A673 (cell line): ENCODE measurements at regions not wholly inside any gene's neighbourhood (a gene's known extent, or its start where the extent isn't known, plus 50 kb on each side); places are given as distances from the start of the nearest gene placed in this dataset.

ENCODE experiments used
- CTCF ChIP-seq: fragments of 300-800, 200-600 bp; sonication (generic); conservative IDR thresholded peaks from 2 replicates; pipeline ENCODE4 v1.5.1; 2017; ENCODE audit warnings: low read depth, mild to moderate bottlenecking, antibody characterized with exemption, low read length, moderate library complexity, mixed read lengths
- EZH2 ChIP-seq: fragments of 200-600 bp; sonication (generic); IDR thresholded peaks from 2 replicates; pipeline ENCODE4 v1.6.1; 2017; ENCODE audit warnings: borderline replicate concordance, low read depth, mild to moderate bottlenecking, mixed read lengths, antibody characterized with exemption, low read length; ENCODE audit not compliant: poor library complexity, severe bottlenecking

GRCh38 chr19:34576292-34576691 is 94.7 kb downstream of the WTIP start:
- no peak for TF ChIP-seq CTCF
- TF ChIP-seq EZH2 = no peak
